GM19351 (cell line): ENCODE measurements at regions not wholly inside any gene's neighbourhood (a gene's known extent, or its start where the extent isn't known, plus 50 kb on each side); places are given as distances from the start of the nearest gene placed in this dataset.
A peak's percentile ranks its signal among the peaks of the same experiment; 100 is the strongest.
"Not testable (repeated sequence)": the region's sequence is repeated elsewhere in the genome, so short reads cannot be mapped to it uniquely, and the experiment has no call there.

ENCODE experiments used
- ATAC-seq: cut with Tn5 transposase; IDR thresholded peaks from one replicate; pipeline ENCODE4 v1.9.1; 2021; ENCODE audit warnings: mild to moderate bottlenecking, moderate library complexity; ENCODE audit not compliant: unreplicated experiment

GRCh38 chr1:163472651-163473248, 151.0 kb downstream of the NUF2 start:
- no peak for ATAC-seq

DNA sequence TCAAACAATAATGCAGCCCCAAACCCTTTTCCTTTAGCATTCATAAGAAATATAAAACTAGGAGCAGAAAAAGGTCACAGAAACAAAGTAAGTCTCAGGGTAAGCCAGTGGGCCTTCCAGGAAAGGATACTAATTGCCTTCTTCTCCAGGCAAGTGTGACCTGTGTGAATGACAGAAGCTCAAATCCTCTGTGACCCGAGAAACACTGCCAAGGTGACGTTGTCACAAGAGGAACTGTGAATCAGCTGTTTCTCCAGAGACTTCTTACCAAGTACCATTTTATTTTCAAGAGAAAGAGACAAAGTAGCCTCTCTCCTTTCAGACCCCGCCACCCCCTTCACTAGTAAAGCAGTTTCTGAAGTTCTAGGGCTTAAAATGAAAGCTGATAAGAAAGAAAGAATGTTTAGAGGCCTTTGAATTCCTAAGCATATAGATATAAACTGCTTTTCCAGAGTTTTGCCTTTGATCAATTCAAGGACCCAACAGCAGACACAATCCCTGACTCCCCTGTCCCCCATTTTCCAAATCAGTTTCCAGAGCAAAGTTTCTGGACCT, 155.6 kb downstream of the NUF2 start:
- ATAC-seq = no peak

- not testable (repeated sequence) for ATAC-seq
Observed at GRCh38 chr1:163498391-163499330, 176.9 kb downstream of the NUF2 start.

DNA sequence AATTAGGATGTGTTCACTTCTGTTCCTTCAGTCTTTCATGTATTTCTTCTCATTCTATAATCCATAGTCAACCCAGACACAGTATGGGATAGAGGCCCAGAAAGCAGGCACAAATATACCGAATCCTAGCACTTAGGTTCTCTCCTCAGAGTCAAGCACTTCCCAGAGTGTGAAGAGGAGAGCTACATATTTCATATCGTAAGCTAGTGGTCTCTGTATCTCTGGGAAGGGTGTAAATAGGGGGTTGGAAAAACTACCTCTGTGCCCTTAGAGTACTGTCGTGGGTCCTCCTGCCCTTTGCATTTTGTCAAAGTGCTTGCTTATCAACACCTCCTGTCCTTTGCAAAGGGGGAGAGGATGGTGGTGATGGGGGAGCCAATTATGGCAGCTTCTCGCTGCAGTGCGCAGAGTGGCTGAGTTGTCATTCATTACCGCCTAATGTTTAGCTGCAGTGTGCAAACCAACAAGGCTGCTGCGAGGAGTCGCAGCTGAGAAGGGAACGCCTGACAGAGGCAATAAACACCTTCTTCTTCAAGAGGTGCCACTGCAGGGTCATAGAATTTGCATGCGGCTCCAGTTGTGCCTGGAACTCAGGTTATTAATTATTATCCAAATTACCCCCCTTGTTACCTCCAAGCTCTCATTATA, 182.7 kb downstream of the NUF2 start:
- no peak for ATAC-seq

GRCh38 chr1:163509114-163509513, 187.4 kb downstream of the NUF2 start:
- no peak for ATAC-seq

DNA sequence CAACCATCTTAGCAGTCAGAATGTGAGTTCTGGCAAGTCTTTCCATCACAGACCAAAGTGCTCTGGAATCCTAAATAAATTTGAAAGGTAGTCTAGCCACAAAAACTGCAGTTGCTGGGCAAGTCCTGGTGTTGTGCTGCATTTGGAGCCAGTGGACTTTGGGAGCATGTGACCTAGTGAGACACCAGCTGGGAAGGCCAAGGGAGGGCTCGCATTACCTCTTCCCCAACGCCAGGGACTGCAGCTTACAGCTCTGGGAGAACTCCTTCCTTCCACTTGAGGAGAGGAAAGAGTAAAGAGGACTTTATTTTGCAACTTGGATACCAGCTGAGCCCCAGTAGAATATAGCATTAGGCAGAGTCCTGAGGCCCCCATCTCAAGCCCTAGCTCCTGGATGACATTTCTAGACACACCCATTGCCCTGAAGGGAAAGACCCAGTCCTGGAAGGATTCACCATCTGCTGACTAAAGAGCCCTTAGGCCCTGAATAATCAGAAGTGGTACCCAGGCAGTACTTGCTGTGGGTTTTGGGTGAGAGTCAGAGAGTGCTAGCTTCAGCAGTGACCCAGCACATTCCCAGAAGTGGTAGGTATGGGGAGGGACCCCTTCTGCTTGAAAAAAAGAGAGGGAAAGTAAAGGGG, 190.7 kb downstream of the NUF2 start:
- ATAC-seq = no peak

DNA sequence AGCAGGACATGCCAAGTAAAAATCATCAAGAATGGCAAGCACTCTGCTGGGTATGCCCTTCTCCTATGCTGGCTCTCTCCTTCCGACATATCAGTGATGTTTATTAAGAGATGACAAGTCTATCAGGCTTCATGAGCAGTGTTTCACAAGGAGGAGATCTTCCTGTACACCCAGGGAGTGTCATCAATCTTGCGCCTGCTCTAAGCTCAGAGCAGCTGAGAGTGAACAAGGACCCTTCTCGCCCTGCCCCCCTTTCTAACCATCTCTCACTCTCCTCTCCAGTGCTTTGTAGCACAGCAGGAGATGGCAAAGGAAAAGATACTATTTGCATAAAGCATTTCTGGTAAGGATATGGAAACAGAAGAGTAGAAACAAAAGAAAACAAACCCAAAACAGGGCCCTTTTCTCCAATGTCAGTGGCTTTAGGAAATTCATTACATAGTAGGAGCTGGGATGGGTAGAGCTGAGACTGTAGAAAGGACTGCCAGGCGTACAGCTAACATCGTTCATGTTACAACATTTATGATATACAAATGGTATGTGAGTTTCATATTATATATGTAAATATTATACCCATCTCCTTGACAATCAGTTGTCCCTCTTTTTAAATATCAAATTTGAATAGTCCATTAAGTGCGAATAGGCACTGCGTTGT, 201.7 kb downstream of the NUF2 start:
- ATAC-seq = no peak

DNA sequence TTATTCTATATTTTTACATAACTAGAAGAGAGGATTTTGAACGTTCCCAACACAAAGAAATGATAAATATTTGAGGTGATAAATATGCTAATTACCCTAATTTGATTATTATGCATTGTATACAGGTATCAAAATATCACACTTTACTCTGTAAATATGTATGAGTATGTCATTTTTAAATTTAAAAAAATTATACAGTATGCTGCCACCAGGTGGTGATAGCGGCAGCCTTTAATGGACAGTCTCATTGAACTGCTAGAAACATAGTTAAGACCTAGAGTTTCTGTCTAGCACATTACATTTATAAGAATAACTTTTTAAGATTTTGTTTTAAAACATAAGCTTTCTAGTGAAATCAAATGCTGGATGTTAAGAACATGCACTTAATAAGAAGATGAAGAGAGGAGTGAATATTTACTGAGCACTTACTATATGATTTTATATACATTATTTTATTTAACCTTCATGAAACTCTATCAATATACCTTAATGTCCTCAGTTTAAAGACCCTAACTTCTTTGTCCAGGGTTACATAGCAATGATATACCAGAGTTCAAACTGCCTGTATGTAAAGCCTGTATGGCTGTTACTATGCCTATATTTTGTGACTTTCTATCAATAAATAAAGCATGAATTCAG, 207.1 kb downstream of the NUF2 start:
- peak; percentile 90 for ATAC-seq

DNA sequence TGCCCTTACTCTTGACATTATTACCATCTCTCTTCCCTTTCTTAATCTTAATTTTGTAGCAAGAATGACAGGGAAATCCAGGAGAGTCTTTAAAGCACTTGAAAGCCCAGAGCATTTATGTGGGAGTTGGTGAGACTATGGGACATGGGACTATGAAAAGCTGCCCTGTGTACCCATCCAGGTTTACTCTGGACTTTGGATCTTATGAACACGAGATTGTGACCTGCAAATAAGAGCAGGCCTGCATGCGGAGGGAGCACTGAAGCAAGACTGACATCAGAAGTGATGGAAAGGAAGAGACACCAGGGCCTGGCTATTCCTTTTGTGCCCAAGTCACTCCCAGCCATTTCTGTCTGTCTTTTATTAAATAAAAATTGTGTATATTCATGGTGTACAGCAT, 209.6 kb downstream of the NUF2 start:
- ATAC-seq = no peak

DNA sequence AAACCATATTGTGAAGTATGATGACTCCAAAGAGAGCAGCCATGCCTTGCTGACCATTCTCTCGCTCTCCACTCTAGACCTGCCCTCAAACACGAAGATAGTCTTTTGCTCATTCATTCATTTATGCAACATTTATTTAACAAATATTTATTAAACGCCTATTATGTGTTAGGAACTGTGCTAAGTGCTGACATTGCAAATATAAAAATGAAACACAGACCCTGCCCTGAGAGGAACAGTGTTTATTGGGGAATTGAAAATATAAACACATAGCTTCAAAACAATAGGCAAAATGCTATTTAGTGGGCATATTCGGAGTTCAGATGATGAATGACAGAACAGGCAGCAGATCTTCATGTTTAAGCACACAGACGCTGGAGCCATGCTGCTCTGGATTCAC, 213.6 kb downstream of the NUF2 start:
- no peak for ATAC-seq

- no peak for ATAC-seq
Observed at GRCh38 chr1:163535807-163536206, 214.1 kb downstream of the NUF2 start.

DNA sequence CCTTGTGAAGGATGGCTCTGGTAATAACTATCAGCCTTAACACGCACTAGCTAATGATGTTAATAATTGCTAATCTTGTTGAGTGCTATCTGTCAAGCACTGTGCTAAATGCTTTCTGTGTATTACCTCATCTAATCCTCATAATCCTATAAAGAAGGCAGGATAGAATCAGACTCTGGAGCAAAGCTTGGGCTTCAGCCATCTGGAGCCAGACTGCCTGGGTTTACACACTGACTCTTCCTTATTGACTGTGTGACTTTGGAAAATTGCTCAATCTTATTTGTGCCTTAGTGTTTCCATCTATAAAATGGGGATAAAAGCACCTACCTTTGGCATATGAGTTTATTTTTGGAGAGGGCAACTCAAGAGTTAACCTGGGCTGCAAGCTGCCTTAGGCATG, 216.1 kb downstream of the NUF2 start:
- no peak for ATAC-seq

GRCh38 chr1:163538667-163539066, 216.9 kb downstream of the NUF2 start:
- ATAC-seq = no peak

DNA sequence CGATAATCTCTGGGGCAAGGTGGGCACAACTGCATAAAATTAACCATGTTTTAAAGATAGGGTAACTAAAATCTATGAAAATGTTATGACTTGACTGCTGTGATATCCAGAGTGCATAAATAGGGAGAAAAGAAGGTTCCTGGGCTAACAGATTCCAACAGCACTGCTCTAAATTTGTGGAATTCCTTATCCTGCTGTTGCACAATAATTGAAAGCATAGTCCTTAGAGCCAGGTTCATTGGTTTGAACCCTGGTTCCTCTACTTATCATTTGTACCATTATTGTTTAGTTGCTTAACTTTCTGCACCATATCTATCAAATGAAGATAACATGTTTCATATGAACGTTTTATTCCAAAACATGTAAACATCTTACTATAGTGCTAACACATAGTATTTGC, 219.0 kb downstream of the NUF2 start:
- no peak for ATAC-seq

- ATAC-seq = no peak
Observed at GRCh38 chr1:163544441-163544840, 222.7 kb downstream of the NUF2 start.

- ATAC-seq = no peak
Observed at GRCh38 chr1:163558162-163558561, 236.4 kb downstream of the NUF2 start.

DNA sequence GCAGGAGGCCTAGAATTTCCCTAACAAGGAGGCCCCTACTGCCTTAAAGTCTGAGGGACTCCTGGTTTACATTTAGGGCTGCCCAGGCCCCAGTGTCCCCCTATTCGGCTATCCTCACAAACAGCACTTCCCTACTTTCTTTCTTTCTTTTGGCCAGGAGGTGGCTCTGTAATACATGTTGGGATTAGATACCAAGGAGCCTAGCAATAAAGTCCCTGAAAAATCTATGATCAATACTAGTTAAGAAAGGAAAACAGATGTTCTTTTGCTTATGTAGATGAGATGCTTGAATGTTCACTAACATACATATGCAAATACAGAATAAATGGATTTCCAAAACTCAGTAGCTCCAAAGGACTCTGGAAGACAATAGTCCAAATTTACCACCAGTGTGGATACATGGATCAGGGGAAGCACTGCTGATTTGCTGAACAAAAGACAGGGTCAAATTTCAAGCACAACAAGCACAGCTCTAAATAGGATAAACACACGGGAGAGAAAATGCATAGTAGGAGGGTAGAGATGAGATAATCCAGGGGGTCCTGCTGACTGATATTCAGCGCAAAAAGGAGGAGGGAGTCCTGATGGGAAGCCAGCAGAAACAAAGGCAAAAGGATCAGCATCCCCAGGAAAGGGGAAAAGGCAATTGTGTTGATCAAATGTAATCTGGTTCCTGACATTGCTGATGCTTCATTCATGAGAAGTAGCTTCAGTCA, 240.0 kb downstream of the NUF2 start:
- ATAC-seq = no peak

GRCh38 chr1:163562355-163562754, 240.6 kb downstream of the NUF2 start:
- ATAC-seq = no peak

DNA sequence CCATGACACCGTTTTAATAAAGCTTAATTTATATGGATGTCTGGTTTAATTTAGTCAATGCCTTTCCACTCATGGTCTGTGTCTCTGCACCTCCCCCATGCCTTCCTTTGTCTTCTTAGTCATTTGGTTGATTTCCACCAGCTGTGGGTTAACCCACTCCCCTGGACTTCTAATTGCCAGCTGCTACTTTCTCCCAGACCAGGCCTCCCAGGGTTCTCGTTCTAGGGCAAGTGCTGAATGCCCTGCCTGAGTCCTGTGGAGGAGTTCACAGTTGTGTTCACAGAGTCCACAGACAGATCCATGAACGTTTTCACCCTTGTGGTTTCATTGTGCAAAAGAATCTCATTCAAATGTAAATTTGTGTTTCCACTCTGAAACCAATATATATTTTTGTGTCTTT, 243.4 kb downstream of the NUF2 start:
- ATAC-seq = no peak
